AG04450 (cell line): ENCODE measurements at regions not wholly inside any gene's neighbourhood (a gene's known extent, or its start where the extent isn't known, plus 50 kb on each side); places are given as distances from the start of the nearest gene placed in this dataset.

ENCODE experiments used
- CTCF ChIA-PET: fragments of 300-600, 350-600 bp; formaldehyde crosslinking; extraction: SDS; loops from one replicate; lab custom pipeline; 2022; ENCODE audit warnings: antibody characterized with exemption, inconsistent platforms; lab: Charles Lee
- POLR2A ChIA-PET: fragments of 350-600 bp; formaldehyde crosslinking; extraction: SDS; loops from one replicate; lab custom pipeline; 2021; ENCODE audit warnings: antibody characterized with exemption, inconsistent platforms; lab: Yijun Ruan, JAX
- DNase-seq: peaks from one replicate; pipeline ENCODE4 v3.0.0-alpha.2; 2011; ENCODE audit warnings: low read depth, low spot score
- H3K27ac ChIP-seq: one replicate; pipeline ENCODE4 v1.5.1; 2012; ENCODE audit warnings: low read depth, low read length, control low read depth
- H3K27me3 ChIP-seq: one replicate; pipeline ENCODE4 v1.6.0; 2012; ENCODE audit warnings: low read length; ENCODE audit not compliant: control insufficient read depth, insufficient read depth
- H3K4me3 ChIP-seq: 2 replicates; pipeline ENCODE4 v1.5.1; 2011; ENCODE audit warnings: mild to moderate bottlenecking, low read depth, low read length, control low read depth
- H3K9me3 ChIP-seq: 2 replicates; pipeline ENCODE4 v1.5.1; 2012; ENCODE audit warnings: low read length; ENCODE audit not compliant: control insufficient read depth, insufficient read depth
- CTCF ChIP-seq: IDR thresholded peaks from 2 replicates; pipeline ENCODE4 v1.5.1; 2011; ENCODE audit warnings: low read depth, low read length, control low read depth, inconsistent platforms

- H3K27ac ChIP-seq = no peak overlapping the region
- no peaks in the 10 kb centered on the region for H3K9me3 ChIP-seq
- no peak overlapping the region for H3K4me3 ChIP-seq
- H3K27me3 ChIP-seq = no peaks in the 10 kb centered on the region
- ChIA-PET CTCF (no interaction called here), POLR2A (no interaction called here)
- no peak for DNase-seq
- no peak for TF ChIP-seq CTCF
Measured at GRCh38 chr15:95995375-95996168, 334.9 kb upstream of the NR2F2 start.

GRCh38 chr15:95996494-95996893 lies 334.0 kb upstream of the NR2F2 start:
- Histone ChIP-seq H3K27me3 (no peaks in the 10 kb centered on the region), H3K4me3 (no peak overlapping the region), H3K27ac (no peak overlapping the region), H3K9me3 (no peaks in the 10 kb centered on the region)
- TF ChIP-seq CTCF = no peak
- POLR2A ChIA-PET = no interaction called here
- CTCF ChIA-PET = no interaction called here
- DNase-seq = no peak

GRCh38 chr15:95998935-95999334 lies 331.6 kb upstream of the NR2F2 start:
- CTCF ChIA-PET = no interaction called here
- Histone ChIP-seq H3K4me3 (no peak overlapping the region), H3K27me3 (no peaks in the 10 kb centered on the region), H3K27ac (no peak overlapping the region), H3K9me3 (no peaks in the 10 kb centered on the region)
- TF ChIP-seq CTCF = no peak
- DNase-seq = no peak
- POLR2A ChIA-PET = no interaction called here

GRCh38 chr15:96002890-96003859 lies 327.3 kb upstream of the NR2F2 start:
- DNase-seq = no peak
- Histone ChIP-seq H3K9me3 (no peaks in the 10 kb centered on the region), H3K27me3 (no peaks in the 10 kb centered on the region), H3K4me3 (no peak overlapping the region), H3K27ac (no peak overlapping the region)
- no peak for TF ChIP-seq CTCF
- POLR2A ChIA-PET = no interaction called here
- CTCF ChIA-PET = no interaction called here
